Endometrium (tissue), 2 donors: ENCODE measurements at regions not wholly inside any gene's neighbourhood (a gene's known extent, or its start where the extent isn't known, plus 50 kb on each side); places are given as distances from the start of the nearest gene placed in this dataset.
"Not testable (repeated sequence)": the region's sequence is repeated elsewhere in the genome, so short reads cannot be mapped to it uniquely, and the experiment has no call there.

ENCODE experiments used
- FAIRE-seq: peaks from 2 replicates; lab custom pipeline; 2012; peaks lifted over from hg19 to GRCh38; lab: Jason Lieb, UNC
- donor health status: control.
- donor health status: control.

DNA sequence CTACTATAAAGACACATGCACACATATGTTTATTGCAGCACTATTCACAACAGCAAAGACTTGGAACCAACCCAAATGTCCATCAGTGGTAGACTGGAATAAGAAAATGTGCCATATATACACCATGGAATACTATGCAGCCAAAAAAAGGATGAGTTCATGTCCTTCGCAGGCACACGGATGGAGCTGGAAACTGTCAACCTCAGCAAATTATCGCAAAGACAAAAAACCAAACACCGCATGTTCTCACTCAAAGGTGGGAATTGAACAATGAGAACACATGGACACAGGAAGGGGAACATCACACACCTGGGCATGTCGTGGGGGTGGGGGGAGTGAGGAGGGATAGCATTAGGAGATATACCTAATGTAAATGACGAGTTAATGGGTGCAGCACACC is 460.1 kb upstream of the NRSN1 start:
- not testable (repeated sequence) for FAIRE-seq

GRCh38 chr6:23672737-23673136 is 453.3 kb upstream of the NRSN1 start:
- FAIRE-seq = no peak

GRCh38 chr6:23678626-23679025 is 447.4 kb upstream of the NRSN1 start:
- FAIRE-seq = no peak

GRCh38 chr6:23681743-23682142 is 444.3 kb upstream of the NRSN1 start:
- no peak for FAIRE-seq

DNA sequence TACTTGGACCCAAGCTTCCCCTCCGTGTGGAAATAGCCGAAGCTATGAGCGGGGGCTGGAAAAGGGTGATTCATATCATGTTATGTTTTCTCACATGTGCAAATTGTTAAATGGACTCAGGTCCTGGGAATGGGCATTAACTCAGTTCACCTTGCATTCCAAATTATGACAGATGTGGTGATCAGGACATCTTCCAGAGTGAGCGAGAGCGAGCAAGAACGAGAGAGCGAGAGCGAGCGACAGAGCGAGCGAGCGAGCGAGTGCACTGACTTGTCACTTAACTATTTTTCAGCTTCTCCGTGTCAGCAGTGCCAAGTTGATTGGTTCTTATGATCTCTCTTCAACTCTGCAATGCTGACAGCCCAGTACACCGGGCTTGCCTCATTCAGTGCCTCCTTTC is 437.4 kb upstream of the NRSN1 start:
- no peak for FAIRE-seq

DNA sequence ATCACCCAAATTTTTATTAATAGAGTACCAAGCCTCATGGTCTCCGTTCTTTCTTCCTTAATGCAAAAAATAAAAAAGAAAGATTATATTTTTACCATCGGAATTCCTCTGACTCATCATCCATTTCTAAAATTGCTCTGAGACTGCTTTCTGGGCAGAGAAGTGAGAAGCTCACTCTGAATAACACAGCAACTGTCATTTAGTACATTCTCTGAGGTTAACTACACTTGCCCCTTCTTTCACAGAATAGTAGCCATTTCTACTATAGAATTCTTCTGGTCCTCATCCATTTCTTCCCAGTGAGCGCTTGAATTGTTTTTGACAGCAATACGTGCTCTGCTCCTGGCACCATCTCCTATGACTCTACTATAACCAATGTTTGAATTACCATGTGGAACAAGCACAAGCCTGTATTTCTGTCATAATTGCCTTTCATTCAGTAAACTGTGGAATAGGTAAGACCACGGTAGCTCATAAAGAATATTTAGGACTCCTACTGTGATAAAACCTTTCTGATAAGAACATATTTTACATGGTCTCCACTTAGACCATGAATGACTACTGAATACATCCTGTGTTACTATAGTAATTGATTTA is 435.5 kb upstream of the NRSN1 start:
- FAIRE-seq = no peak

GRCh38 chr6:23692184-23692583 is 433.8 kb upstream of the NRSN1 start:
- FAIRE-seq = no peak

DNA sequence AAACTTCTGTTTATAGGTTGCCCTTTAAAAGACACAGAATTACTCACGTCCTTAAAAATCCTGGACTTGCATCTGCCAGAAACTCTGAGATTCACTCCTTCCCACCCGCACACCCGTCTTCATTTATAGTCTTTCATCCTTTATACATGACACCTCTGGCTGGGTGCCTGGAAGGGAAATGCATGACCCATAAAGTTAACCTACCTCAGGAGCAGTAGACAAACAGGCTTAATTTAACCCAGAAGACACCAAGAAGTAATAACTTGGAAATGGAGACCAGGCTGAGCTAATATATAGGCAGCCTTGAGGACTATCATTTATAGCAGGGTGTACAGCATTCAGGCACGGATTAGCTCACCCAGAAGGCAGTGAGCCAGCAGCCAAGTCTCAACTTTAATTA is 429.0 kb upstream of the NRSN1 start:
- peak; percentile 57 for FAIRE-seq

DNA sequence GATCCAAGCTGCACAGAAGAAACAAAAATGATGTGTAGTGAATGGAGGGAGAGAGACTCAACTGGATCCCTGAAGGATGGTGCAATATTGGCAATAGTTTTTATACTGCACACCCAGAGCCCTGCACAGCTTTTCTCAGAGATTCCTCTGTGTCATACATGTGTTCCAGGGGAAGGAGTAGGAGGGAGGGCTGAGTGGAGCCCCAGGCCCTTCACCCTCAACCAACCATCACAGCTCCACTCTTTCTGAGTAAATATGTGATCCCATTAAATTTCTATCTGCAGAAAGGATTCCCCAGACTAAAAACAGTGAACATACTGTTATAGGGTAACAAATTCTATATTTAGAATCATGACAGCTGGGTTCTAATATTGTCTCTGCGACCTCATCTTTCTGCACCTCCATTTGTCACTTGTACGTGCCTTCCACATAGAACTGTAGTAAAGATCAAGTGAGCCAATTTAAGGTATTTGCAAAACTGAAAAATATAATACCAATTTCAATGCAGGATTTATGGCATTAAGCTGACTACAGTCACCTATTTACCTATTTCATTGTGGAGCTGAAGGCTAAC is 421.4 kb upstream of the NRSN1 start:
- FAIRE-seq = no peak

DNA sequence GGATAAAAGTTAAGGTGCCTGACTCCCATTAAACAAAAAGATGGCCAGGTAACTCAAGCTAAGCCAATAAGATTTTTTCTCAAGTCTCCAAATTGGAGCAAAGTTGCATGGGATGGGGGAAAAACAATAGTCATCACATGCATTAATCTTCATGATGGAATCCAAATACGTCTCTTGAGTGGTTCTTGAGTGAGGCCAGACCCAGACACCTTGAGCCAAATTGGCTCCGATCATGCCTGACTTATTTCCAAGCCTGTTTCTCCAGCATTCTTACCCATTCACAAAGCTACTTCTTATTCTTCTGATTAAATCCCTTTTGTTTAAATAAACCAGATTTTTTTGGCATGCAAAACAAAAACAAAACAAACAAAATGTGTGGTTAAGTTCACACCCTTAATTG is 420.3 kb upstream of the NRSN1 start:
- no peak for FAIRE-seq

- FAIRE-seq = no peak
These were observed 413.3 kb upstream of the NRSN1 start for GRCh38 chr6:23712756-23713155.

- no peak for FAIRE-seq
These were observed 412.8 kb upstream of the NRSN1 start for GRCh38 chr6:23713211-23713610.

DNA sequence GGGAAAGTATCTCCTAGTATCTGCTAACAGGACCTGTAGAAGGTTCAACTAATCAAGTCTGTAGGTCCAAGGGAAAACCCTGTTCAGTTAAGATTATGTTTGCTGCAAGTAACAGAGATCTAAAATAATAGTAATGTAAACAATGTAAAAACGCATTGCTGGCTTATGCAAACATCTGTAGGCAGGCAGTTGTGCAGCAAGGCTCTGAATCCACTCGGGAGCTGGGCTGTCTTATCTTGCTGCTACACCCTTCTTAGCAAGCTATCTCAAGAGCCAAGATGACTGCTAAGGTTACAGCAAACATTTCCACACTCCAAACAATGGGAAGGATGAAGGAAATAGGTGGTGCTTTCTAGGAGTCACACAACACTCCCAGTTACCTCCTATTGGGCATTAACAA is 397.3 kb upstream of the NRSN1 start:
- FAIRE-seq = no peak

DNA sequence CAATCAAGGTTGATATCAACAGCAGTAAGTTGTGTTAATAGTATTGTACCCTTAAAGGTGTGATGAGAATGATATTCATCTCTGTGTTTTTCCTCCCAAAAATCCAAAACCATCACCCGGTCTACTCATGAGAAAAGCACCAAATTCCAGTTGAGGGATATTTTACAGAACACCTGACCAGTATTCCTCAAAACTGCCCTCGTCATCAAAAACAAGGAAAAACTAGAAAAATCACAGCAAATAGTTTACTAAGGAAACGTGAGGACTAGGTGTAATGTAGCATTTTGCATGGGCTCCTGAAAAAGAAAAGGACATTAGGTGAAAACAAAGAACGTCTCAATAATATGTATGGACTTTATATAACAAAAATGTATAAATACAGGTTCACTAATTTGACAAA is 394.4 kb upstream of the NRSN1 start:
- FAIRE-seq = no peak

DNA sequence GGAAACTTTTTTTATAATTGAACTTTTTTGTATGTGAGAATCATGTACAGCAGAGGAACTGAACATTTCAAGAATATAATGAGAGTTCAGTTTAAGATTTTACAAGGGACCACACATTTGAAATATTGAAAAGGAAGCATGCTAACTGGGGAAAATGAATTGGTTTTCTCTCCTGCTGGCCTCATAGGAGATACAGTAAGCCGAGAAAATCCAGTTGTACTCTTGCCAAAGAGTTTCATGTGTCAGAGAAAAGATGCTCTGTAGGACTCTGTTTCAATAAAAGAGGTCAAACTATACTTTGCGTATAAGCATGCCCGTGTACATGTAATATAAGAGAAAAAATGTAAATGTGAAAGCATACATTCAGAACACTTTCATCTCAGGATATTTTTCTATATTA is 393.5 kb upstream of the NRSN1 start:
- no peak for FAIRE-seq

- FAIRE-seq = no peak
These were observed 390.9 kb upstream of the NRSN1 start for GRCh38 chr6:23735151-23735550.

DNA sequence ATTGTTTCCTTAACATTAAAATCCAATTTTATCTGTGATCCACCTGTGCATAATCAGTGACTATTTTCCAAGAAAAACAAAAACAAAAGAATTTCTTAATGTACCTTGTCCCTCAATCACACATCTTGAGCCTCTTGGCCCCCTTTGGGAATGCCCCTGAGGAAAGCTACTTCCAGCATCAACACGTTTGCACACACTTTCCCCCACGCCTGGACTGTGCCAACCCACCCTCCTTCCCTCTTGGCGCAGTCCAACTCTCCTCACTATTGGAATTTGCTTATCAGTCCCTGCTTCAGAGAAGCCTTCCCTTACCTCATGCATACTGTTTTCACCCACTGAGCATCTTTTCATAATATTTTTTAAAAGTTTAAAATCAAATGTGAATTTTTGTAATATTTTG is 389.4 kb upstream of the NRSN1 start:
- FAIRE-seq = no peak

DNA sequence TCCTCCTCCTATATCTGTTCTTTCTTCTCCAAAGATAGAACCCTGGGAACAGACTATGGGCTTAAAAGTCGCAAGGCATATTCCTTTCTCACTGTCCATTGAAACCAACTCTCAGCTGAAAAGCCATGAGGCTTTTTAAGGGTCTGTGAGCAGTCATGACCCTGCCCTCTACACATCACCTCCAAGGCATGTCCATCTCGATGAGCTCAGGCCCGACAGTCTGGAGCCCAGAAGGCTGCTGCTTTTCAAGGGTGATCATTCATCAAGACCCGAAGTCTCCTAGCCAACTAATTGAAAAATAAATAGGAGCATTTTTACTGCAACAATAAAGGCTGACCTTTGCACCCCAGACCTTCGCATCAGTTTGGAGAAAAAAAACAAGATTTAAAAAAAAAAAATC is 378.8 kb upstream of the NRSN1 start:
- FAIRE-seq = no peak

DNA sequence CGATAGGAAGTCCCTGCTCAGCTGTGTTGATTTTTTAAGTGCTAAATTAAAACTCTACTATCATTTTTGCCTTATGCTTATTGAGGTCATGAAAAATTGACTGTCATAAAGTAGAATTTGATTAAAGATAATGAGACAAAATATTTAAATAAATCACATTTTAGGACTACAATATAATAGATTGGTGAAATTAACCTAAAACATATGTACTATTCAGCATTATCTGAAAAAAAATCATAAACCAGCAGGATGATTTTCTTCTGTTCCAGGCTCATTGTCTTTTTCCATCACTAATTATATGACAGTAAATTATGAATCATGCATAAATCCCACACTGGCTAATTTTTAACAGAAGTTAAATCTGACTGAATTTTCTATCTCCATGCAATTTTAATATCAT is 373.6 kb upstream of the NRSN1 start:
- no peak for FAIRE-seq

- no peak for FAIRE-seq
These were observed 371.8 kb upstream of the NRSN1 start for GRCh38 chr6:23754197-23754596.

- no peak for FAIRE-seq
These were observed 350.9 kb upstream of the NRSN1 start for GRCh38 chr6:23775127-23775526.

- no peak for FAIRE-seq
These were observed 342.1 kb upstream of the NRSN1 start for GRCh38 chr6:23783901-23784300.

DNA sequence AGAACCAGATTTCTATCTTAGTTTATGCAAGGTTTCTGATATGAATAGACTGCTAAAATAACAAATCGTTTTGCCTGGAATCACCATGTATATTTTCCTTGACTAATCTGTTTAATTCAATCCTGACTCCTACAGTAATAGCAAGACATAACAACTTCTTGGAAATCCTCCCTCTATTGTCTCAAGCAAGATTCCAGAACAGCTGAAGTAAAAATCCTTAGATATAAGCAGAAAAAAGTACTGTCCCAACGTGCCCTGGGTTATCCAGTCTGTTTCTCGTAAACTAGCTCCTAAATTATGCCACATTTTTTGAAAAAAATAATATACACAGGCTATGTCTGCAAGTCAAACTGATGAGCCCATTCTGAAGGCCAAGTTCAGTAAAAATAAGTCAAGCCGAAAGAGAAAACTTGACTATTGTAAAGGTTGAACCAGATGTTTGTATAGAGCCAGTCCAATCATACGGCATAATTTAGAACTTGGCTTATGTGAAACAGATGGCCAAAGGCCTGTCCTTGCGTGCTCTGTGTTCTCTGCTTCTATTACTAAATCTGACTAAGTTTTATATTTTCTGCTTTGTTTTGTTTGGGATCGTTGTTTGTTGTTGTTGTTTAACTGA is 341.6 kb upstream of the NRSN1 start:
- peak; percentile 93 for FAIRE-seq

DNA sequence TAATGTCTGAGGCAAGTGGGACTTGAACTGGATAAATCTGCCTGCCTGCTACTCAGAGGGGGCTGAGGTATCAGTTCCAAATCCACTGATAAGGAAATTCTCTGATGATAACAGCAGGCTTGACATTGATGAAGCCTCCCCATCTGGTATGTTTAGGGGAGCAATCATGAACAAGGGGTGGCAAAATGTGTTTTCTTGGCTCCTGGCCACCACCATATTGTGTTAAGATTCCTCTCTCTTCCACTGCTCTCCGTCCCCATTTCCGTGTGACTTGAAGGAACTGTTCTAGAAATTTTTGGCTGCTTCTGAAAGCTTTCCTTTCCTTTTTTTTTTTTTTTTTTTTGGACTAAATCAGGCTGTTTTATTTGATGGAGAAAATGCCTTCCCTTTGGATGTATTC is 335.3 kb upstream of the NRSN1 start:
- FAIRE-seq = no peak
